Kidney epithelial cell (primary cell): ENCODE measurements at regions not wholly inside any gene's neighbourhood (a gene's known extent, or its start where the extent isn't known, plus 50 kb on each side); places are given as distances from the start of the nearest gene placed in this dataset.

ENCODE experiments used
- DNase-seq: peaks from one replicate; pipeline ENCODE4 v3.0.0-alpha.2; 2010; ENCODE audit warnings: low read depth
- H3K27me3 ChIP-seq: 2 replicates; pipeline ENCODE4 v1.6.0; 2011; ENCODE audit warnings: low read length; ENCODE audit not compliant: control insufficient read depth, insufficient read depth
- H3K36me3 ChIP-seq: 2 replicates; pipeline ENCODE4 v1.5.1; 2011; ENCODE audit warnings: low read length; ENCODE audit not compliant: control insufficient read depth, insufficient read depth
- H3K4me3 ChIP-seq: 2 replicates; pipeline ENCODE4 v1.5.1; 2011; ENCODE audit warnings: low read depth, mild to moderate bottlenecking, control low read depth, low read length
- CTCF ChIP-seq: IDR thresholded peaks from 2 replicates; pipeline ENCODE4 v1.5.1; 2011; ENCODE audit warnings: mild to moderate bottlenecking, moderate library complexity, low read length, control low read depth, inconsistent platforms; ENCODE audit not compliant: insufficient read depth, poor library complexity, severe bottlenecking

- H3K4me3 ChIP-seq: no peak overlapping the region
- H3K36me3 ChIP-seq: no peaks in the 10 kb centered on the region
- no peak for DNase-seq
- no peaks in the 10 kb centered on the region for H3K27me3 ChIP-seq
- TF ChIP-seq CTCF: no peak
Observed at GRCh38 chr11:127806501-127806900, 780.9 kb downstream of the ETS1 start.

GRCh38 chr11:127805771-127806170 lies 781.6 kb downstream of the ETS1 start:
- no peak for DNase-seq
- TF ChIP-seq CTCF: no peak
- H3K27me3 ChIP-seq: no peaks in the 10 kb centered on the region
- no peaks in the 10 kb centered on the region for H3K36me3 ChIP-seq
- no peak overlapping the region for H3K4me3 ChIP-seq

- no peaks in the 10 kb centered on the region for H3K27me3 ChIP-seq
- TF ChIP-seq CTCF: no peak
- H3K36me3 ChIP-seq: no peaks in the 10 kb centered on the region
- H3K4me3 ChIP-seq: no peak overlapping the region
- DNase-seq: no peak
Observed at GRCh38 chr11:127804747-127805400, 782.5 kb downstream of the ETS1 start.

- Histone ChIP-seq H3K4me3 (no peak overlapping the region), H3K27me3 (no peaks in the 10 kb centered on the region), H3K36me3 (no peaks in the 10 kb centered on the region)
- no peak for DNase-seq
- TF ChIP-seq CTCF: no peak
Observed at GRCh38 chr11:127803755-127804154, 783.6 kb downstream of the ETS1 start.

GRCh38 chr11:127800989-127801688 lies 786.2 kb downstream of the ETS1 start:
- H3K36me3 ChIP-seq: no peaks in the 10 kb centered on the region
- no peak for DNase-seq
- TF ChIP-seq CTCF: no peak
- H3K27me3 ChIP-seq: no peaks in the 10 kb centered on the region
- no peak overlapping the region for H3K4me3 ChIP-seq
